GM12873 (cell line): ENCODE measurements at regions not wholly inside any gene's neighbourhood (a gene's known extent, or its start where the extent isn't known, plus 50 kb on each side); places are given as distances from the start of the nearest gene placed in this dataset.

Experiments used
- TF ChIP-seq, protein P1 (sequence below): IDR thresholded peaks from 2 replicates; pipeline ENCODE4 v1.5.1; 2012; ENCODE audit warnings: low read depth, mild to moderate bottlenecking, moderate library complexity, low read length, control low read depth; ENCODE audit not compliant: insufficient read depth; ENCODE audit errors: missing control alignments

DNA sequence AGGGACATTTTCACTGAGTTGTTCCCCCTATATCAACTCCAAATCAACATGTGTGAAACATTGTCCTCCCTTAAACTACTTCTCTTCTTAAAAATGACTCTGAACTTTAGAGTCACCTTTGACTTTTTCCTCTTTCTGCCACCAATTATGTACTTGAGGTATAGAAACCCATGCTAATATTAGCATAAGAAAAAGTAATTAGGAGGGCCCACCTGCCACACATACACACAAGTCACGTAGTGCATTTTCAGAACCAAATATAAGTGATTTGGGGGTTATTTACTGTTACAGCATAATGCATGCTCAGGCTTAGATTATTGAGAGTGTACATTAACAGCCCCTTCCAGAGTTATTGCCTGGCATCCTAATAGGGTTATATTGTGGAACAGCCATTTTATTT lies 432.7 kb downstream of the ZIC3 start:
- TF ChIP-seq, protein P1, sequence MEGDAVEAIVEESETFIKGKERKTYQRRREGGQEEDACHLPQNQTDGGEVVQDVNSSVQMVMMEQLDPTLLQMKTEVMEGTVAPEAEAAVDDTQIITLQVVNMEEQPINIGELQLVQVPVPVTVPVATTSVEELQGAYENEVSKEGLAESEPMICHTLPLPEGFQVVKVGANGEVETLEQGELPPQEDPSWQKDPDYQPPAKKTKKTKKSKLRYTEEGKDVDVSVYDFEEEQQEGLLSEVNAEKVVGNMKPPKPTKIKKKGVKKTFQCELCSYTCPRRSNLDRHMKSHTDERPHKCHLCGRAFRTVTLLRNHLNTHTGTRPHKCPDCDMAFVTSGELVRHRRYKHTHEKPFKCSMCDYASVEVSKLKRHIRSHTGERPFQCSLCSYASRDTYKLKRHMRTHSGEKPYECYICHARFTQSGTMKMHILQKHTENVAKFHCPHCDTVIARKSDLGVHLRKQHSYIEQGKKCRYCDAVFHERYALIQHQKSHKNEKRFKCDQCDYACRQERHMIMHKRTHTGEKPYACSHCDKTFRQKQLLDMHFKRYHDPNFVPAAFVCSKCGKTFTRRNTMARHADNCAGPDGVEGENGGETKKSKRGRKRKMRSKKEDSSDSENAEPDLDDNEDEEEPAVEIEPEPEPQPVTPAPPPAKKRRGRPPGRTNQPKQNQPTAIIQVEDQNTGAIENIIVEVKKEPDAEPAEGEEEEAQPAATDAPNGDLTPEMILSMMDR, result no peak

DNA sequence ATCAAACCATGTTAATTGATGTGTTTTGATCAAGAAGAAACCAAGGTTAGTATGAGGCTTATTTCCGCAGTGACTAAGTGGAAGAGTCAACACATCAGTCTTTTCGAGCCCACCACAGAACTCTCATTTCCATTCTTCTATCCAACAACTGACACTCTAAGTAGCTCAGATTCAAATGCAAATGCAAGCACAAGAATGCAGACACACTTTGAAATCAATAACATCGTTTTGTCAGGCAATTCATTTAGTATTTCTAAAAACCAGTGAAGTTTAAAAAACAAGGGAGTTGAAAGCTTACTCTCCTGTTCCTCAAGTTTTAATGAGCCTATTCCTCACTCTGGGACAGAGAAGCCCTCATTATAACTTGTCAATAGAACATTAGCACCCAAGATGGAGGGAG lies 433.1 kb downstream of the ZIC3 start:
- TF ChIP-seq, protein P1, result no peak

DNA sequence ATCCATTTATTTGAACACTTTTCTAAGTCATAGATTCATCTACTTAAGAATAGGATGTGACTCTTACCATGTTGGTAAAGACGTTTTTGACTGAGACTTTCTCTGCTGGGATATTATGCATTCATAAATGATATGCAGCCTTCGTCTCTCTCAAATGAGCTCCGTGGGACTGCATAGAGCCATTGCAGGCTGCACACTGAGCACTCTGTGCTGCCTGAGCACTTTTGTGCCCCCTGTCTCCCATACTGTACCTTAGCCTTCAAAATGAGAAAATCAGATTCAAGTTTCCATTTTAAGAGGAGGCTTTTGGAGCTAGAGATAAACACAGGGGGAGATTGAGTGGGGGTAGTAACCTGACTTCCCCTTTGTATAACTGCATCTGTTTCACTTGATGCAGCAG lies 433.6 kb downstream of the ZIC3 start:
- TF ChIP-seq, protein P1, result no peak

DNA sequence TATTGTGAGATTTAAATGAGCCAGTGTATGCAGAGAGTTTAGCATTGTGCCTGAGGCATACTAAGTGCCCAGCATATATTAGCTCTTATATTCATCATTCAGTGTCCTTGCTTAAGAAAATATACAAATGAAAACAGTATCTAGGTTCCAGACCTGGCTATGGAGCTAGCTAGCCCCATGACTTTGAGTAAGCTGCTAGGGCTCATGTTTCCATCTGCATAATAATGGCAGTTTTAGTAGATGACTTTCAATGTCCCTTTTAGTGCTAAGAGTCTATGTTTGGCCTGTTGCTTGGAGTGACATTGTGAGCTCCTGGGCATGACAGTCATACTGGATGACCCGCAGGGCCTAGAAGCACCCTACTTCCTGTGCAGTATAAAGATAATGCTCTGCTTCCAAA lies 435.3 kb downstream of the ZIC3 start:
- TF ChIP-seq, protein P1, result no peak

DNA sequence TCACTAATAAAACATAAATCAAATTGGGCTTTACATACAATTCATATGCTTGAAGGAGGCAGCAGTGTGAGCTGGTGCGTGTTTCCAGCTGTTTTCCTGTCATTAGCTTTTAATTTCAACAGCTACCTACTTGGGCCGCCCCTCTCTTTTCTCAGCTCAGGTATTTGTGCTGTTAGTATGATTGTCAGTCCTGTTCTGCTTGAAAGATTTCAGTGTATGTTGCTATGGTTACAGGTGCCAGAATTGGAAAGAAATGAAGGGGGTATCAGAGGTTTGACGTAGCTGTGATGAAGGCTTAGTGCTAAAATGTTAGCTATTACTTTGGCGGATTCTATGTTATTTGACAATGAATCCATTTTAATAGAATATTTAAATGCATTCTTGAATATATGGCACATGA lies 440.3 kb downstream of the ZIC3 start:
- TF ChIP-seq, protein P1, result no peak

DNA sequence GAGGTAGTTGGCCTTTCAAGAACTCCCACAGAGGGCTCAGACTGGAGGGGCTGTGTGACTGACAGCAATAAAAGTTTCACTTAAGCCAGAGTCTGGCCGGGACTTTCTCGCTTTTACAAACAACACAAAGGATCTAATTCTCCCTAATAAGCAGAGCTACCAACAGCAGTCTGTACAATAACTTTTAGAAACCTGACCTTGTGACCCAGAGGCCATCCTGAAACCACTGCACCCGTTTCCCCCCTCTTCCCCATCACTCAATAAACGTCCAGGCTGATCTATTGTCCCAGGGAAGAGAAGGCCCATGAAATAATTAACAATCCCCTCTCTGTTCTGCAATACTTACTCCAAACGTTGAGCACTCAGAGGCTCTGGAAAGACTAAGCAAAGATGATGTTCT lies 442.4 kb downstream of the ZIC3 start:
- TF ChIP-seq, protein P1, result no peak

DNA sequence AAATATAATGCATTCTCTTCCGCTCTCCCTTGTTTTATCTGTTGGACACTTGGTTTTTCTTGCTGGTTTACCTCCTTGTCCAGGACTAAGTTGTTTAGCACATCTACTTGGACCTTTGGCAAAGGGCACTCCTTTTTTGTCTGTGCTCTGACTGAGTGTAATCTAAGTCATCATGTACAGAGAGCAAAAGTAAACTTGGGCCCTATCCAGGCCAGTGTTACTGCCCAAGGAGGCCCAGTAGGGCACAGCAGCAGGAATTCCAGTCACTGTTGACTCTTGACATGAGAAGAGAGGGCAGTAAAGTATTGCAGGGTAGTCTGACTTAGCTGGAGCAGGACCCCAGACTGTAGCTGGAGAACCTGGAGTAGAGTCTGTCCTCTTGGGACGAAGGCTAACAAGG lies 445.5 kb downstream of the ZIC3 start:
- TF ChIP-seq, protein P1, result no peak
